HG02798 (cell line): ENCODE measurements at regions not wholly inside any gene's neighbourhood (a gene's known extent, or its start where the extent isn't known, plus 50 kb on each side); places are given as distances from the start of the nearest gene placed in this dataset.

ENCODE experiments used
- ATAC-seq: cut with Tn5 transposase; IDR thresholded peaks from one replicate; pipeline ENCODE4 v1.9.1; 2021; ENCODE audit warnings: mild to moderate bottlenecking; ENCODE audit not compliant: unreplicated experiment, poor library complexity

DNA sequence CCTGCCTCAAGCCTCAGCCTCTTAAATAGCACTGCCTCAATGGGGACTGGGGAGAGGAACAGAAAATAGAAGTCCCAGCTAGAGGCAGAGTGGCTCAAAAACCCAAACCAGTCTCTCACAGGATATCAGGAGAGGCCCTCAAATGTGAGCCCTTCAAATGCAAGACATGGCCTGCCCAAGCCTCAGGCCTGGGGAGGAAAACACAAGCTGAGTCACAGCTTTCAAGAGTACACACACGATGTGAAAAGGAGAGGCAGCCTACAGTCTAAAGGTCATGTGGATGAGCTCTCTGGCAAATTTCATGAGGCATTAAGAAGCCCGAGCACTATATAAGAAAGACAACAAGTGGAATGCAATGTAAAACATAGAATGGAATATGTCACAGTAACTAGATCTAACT, 316.6 kb upstream of the MEX3C start:
- no peak for ATAC-seq

GRCh38 chr18:51516478-51517038, 319.1 kb upstream of the MEX3C start:
- ATAC-seq = no peak

DNA sequence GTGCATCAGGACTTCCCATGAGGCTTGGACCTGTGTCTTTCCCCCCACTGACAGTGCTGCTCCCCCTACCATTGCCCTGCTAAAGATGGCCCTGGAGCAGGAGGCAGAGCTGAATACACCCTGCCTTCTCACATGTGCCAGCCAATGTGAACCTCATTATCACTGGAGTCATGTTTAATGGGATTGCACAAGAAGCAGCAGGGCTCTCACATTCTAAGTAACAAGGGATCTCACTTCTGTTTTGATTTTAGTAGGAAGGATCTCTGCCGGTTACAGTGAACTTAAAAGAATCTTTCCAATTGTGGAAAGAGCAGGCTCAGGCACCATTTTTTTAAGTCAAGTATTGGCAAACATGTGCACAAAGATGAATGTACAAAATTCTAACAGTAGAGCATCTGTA, 322.1 kb upstream of the MEX3C start:
- no peak for ATAC-seq

GRCh38 chr18:51520676-51521180, 323.2 kb upstream of the MEX3C start:
- ATAC-seq = no peak

DNA sequence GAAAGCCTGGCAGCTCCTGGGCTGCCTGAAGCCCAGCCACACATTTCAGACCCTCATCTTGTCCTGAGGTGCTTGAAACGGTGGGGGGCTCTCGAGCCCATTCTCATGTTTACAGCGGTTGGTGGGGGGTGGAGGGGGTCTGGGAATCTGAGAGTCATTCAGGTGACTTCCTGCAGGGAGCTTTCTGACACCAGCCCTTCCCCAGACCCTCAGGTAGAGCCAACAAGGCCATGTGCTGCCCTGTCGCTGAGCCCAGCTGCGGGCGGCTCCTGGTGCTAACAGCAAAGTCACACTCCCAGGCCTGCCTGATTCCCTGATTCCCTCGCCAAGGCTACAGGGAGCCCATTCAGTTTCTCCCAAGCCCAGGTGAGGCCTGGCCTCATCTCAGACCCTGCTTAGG, 324.9 kb upstream of the MEX3C start:
- no peak for ATAC-seq

DNA sequence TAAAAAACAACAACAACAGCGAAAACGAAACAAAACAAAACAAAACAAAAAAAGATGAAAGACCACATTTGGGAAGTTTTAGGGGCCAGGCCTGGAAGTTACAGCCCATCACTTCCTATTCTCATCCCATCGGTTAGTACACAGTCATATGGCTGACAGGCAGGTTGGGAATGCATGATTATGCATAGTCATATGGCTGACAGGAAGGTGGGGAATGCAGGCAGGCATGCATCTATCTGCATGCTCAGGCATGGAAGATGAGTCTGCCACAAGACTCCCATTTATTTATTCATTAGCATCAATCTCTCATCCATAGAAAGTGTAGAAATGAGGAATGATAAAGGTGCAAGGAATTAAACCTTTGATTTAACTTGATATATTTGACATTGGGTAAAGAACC, 325.3 kb upstream of the MEX3C start:
- no peak for ATAC-seq

GRCh38 chr18:51523671-51524070, 326.2 kb upstream of the MEX3C start:
- no peak for ATAC-seq

- ATAC-seq = no peak
These were observed 328.2 kb upstream of the MEX3C start for GRCh38 chr18:51525453-51526225.

DNA sequence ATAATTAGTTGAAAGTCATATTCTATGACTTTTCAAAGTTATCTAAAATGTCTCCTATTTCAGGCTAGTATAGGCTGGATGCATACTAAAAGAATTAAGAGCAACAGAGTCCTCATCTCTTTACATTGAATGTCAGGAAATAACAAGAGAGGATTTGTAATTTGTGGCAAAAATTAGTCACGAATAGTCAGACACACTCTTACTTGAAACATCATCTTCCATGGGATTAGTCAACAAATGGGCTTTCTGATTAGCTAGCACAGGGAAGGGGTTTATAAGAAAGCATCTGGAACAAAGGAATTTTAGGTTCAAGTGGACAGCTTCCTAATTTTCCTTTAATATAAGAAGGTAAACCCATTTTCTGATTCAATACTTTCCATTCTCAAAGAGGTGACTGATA, 330.3 kb upstream of the MEX3C start:
- ATAC-seq = no peak

- no peak for ATAC-seq
These were observed 334.0 kb upstream of the MEX3C start for GRCh38 chr18:51531501-51531900.

GRCh38 chr18:51537487-51537886, 340.0 kb upstream of the MEX3C start:
- peak; percentile 88 for ATAC-seq

GRCh38 chr18:51540562-51540961, 343.1 kb upstream of the MEX3C start:
- ATAC-seq = no peak

DNA sequence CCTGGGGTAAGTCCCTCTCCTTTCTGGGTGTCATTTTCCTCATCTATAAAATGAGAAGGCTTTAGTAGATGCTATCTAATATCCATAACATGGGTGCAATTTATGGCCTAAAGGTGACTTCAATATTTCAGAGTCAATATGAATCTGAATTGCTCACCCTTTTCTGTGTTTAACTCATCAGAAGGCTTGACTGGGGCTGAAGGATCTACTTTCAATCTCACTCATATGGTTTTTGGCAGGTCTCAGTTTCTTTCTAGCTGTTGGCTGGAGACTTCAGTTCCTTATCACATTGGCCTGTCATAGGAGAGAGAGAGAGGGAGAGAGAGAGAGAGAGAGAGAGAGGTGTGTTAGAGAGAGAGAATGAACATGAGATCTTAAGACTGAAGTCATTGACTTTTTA, 343.7 kb upstream of the MEX3C start:
- no peak for ATAC-seq

DNA sequence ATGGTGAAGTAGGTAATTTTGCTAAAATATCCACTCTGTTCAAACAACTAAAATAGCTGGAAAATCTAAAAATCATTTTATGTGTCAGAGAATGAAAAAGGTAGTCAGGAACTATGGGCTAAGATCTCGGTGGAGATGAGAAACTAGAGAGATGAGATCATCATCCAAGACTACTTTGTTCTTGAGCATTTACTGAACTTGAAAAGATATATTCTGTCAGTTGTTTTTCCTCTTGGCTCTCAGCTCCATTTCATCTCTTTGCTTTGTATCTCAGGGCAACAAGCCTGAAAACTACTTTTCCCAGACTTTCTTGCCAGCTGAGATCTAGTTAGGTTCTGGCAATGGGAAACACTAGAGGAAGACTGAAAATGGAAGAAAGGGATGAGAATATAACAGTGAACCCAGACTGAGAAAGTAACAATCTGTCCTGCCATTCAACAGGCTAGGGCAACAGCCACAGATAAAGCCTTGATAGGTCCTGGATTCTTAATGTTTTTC, 346.2 kb upstream of the MEX3C start:
- ATAC-seq = no peak

DNA sequence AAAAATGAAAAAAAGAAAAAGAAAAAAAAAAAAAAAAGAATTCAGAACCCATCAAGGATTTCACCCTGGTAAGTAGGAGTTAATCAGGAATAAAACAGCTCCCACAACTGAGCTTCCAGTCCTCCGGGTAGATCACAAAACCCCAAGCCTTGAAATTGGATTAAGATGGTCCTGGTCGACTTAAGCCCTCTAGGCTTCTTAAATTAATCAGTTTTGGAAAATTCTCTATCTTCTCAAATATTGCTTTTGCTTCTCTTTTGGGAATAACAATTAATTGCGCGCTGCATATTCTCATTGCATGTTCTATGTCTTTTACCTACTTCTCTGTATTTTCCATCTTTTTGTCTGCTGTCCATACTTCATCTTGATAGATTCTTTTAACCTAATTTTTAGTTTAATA, 348.0 kb upstream of the MEX3C start:
- no peak for ATAC-seq

- ATAC-seq = no peak
These were observed 361.9 kb upstream of the MEX3C start for GRCh38 chr18:51559198-51559901.

DNA sequence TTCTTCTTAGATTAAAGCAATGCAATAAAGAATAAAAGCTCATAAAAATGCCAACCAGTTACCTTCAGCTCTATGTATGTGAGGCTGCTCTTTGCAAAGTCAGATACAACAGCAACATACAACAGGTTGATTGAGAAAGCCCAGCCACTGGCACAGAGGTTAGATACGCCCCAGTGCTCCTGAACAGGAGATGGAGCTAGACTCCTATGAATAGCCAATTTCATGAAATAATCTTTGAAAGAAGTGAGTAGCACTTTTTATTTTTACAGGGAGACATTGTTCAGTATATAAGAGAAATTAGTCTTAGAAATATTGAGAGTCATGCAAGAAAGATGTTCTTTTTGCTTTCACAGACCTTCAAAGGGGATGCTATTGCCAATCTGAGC, 362.4 kb upstream of the MEX3C start:
- ATAC-seq = no peak

GRCh38 chr18:51561821-51562220, 364.3 kb upstream of the MEX3C start:
- ATAC-seq = no peak

DNA sequence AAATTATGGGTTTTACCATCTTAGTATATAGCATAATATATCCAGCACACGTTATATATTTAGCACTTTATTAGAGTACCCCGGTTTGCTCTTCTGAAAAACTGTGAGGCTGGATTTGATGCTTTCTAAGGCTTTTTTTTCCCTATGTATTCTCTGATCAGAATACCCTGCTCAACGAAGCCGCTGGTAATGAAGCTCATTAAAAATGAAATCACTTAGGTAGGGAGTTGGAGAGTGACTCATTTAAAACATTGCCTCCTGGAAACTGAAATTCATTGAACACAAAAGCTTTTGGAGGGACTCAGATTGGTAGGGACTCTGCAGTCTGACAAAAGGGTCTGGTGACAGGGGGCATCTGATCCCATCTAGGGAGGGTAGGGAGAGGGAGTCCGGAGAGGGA, 365.4 kb upstream of the MEX3C start:
- no peak for ATAC-seq

DNA sequence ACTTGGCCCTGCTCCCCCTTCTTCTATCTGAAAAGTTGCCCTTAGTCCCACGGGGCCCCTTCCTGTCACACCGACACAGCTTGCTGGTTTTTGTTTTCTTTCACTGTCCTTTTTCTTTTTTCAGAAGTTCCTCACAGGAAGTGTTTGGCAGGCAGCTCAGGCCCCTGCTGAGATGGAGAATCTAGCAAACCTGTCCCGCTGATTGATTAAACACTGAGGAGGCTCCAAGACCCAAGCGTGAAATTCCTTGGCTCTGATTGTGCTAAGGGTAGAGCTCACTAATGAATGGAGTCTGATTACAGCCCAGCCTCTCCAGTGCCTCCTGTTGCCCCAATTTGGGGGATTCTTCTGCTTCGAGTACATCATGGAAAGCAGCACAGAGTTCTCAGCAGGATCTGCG, 365.9 kb upstream of the MEX3C start:
- ATAC-seq = no peak

DNA sequence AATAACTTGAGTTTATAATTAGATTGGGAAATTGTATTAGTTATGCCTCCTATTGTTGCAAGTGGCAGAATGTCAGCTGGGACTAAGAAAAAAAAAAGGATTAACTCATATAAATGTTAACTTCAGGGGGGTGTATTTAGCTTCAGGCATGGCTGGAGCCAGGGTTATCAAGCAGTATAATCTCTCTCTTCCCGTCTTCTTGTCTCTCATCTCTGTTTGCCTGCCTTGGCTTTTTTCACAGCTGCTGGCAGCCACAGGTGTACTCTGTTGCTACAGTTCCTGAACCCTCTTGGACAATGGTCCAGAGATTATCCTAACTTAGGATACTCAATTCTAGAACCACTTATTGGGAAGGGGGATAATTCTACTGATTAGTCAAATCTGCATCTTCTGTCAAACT, 370.7 kb upstream of the MEX3C start:
- no peak for ATAC-seq
